ENCODE measurements at regions not wholly inside any gene's neighbourhood (a gene's known extent, or its start where the extent isn't known, plus 50 kb on each side); places are given as distances from the start of the nearest gene placed in this dataset.

DNA sequence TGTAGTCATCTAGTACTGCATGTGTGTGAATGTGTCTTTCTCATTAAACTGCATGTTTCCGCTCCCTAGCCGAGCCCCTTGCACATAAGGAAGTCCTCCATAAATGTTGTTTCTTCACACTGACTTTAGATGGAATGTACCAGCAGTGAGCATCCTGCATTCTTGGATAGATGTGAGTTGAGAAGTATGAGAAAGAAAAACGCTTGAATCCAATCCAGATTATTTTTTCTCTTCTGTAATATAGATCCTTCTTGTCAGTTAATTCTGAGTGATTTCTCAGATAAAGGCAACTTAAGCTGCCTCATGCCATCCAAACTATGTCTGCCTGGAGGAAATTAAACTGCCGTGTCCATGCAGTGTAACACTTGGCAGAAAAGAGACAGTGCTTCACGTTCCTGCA, 268.1 kb upstream of the ISX start:
- no peak for DNase-seq (ENCODE audit: low read depth in 2 of 2)
- Histone ChIP-seq H3K4me2 (ENCODE audit: extremely low read depth, insufficient read depth, low read length) (no peak overlapping the region), H3K27me3 (ENCODE audit: control insufficient read depth, insufficient read depth, low read length) (no peaks in the 10 kb centered on the region), H3K27ac (ENCODE audit: insufficient read depth, low read length) (no peak overlapping the region), H3K9me3 (ENCODE audit: control insufficient read depth, insufficient read depth, low read depth, low read length) (no peaks in the 10 kb centered on the region), H3K36me3 (ENCODE audit: control insufficient read depth, insufficient read depth, low read length) (no peaks in the 10 kb centered on the region), H3K4me1 (ENCODE audit: control insufficient read depth, extremely low read depth, insufficient read depth, low read length) (no peaks in the 10 kb centered on the region), H3K79me2 (ENCODE audit: control insufficient read depth, insufficient read depth, low read length) (no peaks in the 10 kb centered on the region), H3K4me3 (replicated peaks in 1 of 4; ENCODE audit: control extremely low read depth in 1 of 4, insufficient read depth in 1 of 4, low read depth in 3 of 4, low read length in 4 of 4) (no peak overlapping the region), H2AFZ (ENCODE audit: low read length) (no peak overlapping the region), H4K20me1 (ENCODE audit: control insufficient read depth, extremely low read depth, insufficient read depth, low read length) (no peaks in the 10 kb centered on the region), H3K9ac (ENCODE audit: insufficient read depth, low read length) (no peak overlapping the region)
- TF ChIP-seq, protein P1, sequence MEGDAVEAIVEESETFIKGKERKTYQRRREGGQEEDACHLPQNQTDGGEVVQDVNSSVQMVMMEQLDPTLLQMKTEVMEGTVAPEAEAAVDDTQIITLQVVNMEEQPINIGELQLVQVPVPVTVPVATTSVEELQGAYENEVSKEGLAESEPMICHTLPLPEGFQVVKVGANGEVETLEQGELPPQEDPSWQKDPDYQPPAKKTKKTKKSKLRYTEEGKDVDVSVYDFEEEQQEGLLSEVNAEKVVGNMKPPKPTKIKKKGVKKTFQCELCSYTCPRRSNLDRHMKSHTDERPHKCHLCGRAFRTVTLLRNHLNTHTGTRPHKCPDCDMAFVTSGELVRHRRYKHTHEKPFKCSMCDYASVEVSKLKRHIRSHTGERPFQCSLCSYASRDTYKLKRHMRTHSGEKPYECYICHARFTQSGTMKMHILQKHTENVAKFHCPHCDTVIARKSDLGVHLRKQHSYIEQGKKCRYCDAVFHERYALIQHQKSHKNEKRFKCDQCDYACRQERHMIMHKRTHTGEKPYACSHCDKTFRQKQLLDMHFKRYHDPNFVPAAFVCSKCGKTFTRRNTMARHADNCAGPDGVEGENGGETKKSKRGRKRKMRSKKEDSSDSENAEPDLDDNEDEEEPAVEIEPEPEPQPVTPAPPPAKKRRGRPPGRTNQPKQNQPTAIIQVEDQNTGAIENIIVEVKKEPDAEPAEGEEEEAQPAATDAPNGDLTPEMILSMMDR (conservative IDR thresholded peaks at IDR 0.05 in 1 of 2, IDR thresholded peaks at IDR 0.05 in 1 of 2; ENCODE audit: low read depth in 1 of 2, low read length in 2 of 2) = no peak
- TF ChIP-seq EZH2 (IDR thresholded peaks at IDR 0.05; ENCODE audit: low read length, missing control alignments) = no peak

DNA sequence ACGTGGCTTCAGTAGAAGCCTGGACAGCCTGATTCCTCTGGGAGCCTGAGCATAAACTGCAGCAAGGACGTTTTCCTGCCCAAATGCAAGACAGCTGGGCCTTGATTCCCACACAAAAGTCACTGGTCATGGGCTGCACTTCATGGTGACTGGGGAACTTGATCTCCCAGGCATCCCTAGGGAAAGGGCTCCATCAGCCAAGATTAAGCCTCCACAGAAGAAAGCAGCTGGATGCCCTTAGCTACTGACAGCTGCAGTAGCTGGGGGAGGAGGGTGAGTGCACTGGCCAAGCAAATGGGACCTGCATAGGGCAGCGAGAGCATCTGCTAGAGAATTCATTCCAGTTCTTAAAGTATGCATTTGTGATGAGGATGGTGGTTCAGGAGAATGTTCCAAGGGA, 267.4 kb upstream of the ISX start:
- no peak overlapping the region for H3K4me3 ChIP-seq (replicated peaks in 1 of 4; ENCODE audit: control extremely low read depth in 1 of 4, insufficient read depth in 1 of 4, low read depth in 3 of 4, low read length in 4 of 4)
- no peaks in the 10 kb centered on the region for H3K36me3 ChIP-seq (ENCODE audit: control insufficient read depth, insufficient read depth, low read length)
- H3K9me3 ChIP-seq (ENCODE audit: control insufficient read depth, insufficient read depth, low read depth, low read length) = no peaks in the 10 kb centered on the region
- no peak overlapping the region for H3K27ac ChIP-seq (ENCODE audit: insufficient read depth, low read length)
- no peak overlapping the region for H3K4me2 ChIP-seq (ENCODE audit: extremely low read depth, insufficient read depth, low read length)
- H3K27me3 ChIP-seq (ENCODE audit: control insufficient read depth, insufficient read depth, low read length) = no peaks in the 10 kb centered on the region
- no peak for TF ChIP-seq EZH2 (IDR thresholded peaks at IDR 0.05; ENCODE audit: low read length, missing control alignments)
- TF ChIP-seq, protein P1 (conservative IDR thresholded peaks at IDR 0.05 in 1 of 2, IDR thresholded peaks at IDR 0.05 in 1 of 2; ENCODE audit: low read depth in 1 of 2, low read length in 2 of 2) = no peak
- peak in 1 of 2 donors; percentile 8 for DNase-seq (ENCODE audit: low read depth in 2 of 2)
- H4K20me1 ChIP-seq (ENCODE audit: control insufficient read depth, extremely low read depth, insufficient read depth, low read length) = no peaks in the 10 kb centered on the region
- H3K9ac ChIP-seq (ENCODE audit: insufficient read depth, low read length) = no peak overlapping the region
- H2AFZ ChIP-seq (ENCODE audit: low read length) = no peak overlapping the region
- H3K4me1 ChIP-seq (ENCODE audit: control insufficient read depth, extremely low read depth, insufficient read depth, low read length) = no peaks in the 10 kb centered on the region
- no peaks in the 10 kb centered on the region for H3K79me2 ChIP-seq (ENCODE audit: control insufficient read depth, insufficient read depth, low read length)

DNA sequence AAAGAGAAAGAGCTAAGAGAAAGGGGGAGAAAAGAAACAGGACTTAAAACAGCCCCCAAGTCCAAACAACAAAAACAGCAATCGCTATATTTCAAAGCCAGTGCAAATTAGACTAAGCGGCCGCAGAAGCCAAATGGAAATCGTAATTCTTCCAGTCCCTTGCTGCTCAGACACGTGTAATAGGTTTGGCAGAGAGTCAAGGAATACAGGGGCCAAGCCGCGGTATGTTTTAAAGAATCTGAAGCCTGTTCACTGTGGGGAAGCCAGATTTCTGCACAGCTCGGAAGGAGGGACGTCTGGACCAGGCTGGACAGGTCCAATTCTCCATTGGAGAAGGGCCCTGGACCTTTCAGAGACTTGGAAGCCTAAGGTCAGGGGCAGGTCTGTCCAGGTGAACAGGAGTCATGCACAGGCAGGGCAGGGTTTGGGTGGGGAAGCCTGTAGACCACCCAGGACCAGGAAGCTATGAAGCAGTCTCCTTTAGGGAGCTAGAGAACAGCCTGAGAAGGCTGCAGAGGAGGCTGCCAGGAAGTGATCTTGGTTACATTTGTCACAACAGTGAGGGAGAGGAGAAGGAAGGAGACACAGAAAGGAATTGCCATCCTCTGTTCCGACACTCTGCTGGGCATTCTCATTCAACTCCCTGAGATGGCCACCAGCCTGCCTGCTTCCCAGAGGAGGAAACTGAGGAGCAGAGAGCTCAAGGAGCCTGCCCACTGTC, 265.5 kb upstream of the ISX start:
- H3K79me2 ChIP-seq (ENCODE audit: control insufficient read depth, insufficient read depth, low read length) = no peaks in the 10 kb centered on the region
- H3K9ac ChIP-seq (ENCODE audit: insufficient read depth, low read length) = no peak overlapping the region
- H3K27me3 ChIP-seq (ENCODE audit: control insufficient read depth, insufficient read depth, low read length) = no peaks in the 10 kb centered on the region
- H3K27ac ChIP-seq (ENCODE audit: insufficient read depth, low read length) = no peak overlapping the region
- no peaks in the 10 kb centered on the region for H4K20me1 ChIP-seq (ENCODE audit: control insufficient read depth, extremely low read depth, insufficient read depth, low read length)
- no peaks in the 10 kb centered on the region for H3K9me3 ChIP-seq (ENCODE audit: control insufficient read depth, insufficient read depth, low read depth, low read length)
- TF ChIP-seq, protein P1 (conservative IDR thresholded peaks at IDR 0.05 in 1 of 2, IDR thresholded peaks at IDR 0.05 in 1 of 2; ENCODE audit: low read depth in 1 of 2, low read length in 2 of 2) = no peak
- no peak for TF ChIP-seq EZH2 (IDR thresholded peaks at IDR 0.05; ENCODE audit: low read length, missing control alignments)
- no peak overlapping the region for H3K4me2 ChIP-seq (ENCODE audit: extremely low read depth, insufficient read depth, low read length)
- DNase-seq (ENCODE audit: low read depth in 2 of 2) = peak in 1 of 2 donors; percentile 64
- no peaks in the 10 kb centered on the region for H3K4me1 ChIP-seq (ENCODE audit: control insufficient read depth, extremely low read depth, insufficient read depth, low read length)
- no peak overlapping the region for H2AFZ ChIP-seq (ENCODE audit: low read length)
- H3K36me3 ChIP-seq (ENCODE audit: control insufficient read depth, insufficient read depth, low read length) = no peaks in the 10 kb centered on the region
- no peak overlapping the region for H3K4me3 ChIP-seq (replicated peaks in 1 of 4; ENCODE audit: control extremely low read depth in 1 of 4, insufficient read depth in 1 of 4, low read depth in 3 of 4, low read length in 4 of 4)
